Loucy (cell line): ENCODE measurements at regions not wholly inside any gene's neighbourhood (a gene's known extent, or its start where the extent isn't known, plus 50 kb on each side); places are given as distances from the start of the nearest gene placed in this dataset.

ENCODE experiments used
- CTCF ChIP-seq: fragments of 200-600 bp; sonication (generic); conservative IDR thresholded peaks from 2 replicates; pipeline ENCODE4 v1.5.1; 2014; ENCODE audit warnings: mild to moderate bottlenecking, antibody characterized with exemption, low read length
- EZH2phosphoT487 ChIP-seq: fragments of 200-600 bp; IDR thresholded peaks from 2 replicates; pipeline ENCODE4 v1.6.1; 2018; ENCODE audit warnings: antibody characterized with exemption, mild to moderate bottlenecking, moderate library complexity, borderline replicate concordance

GRCh38 chr5:124651663-124652513 lies 94.6 kb downstream of the ZNF608 start:
- TF ChIP-seq CTCF (no peak), EZH2phosphoT487 (no peak)
